WTC11 (cell line): ENCODE measurements at regions not wholly inside any gene's neighbourhood (a gene's known extent, or its start where the extent isn't known, plus 50 kb on each side); places are given as distances from the start of the nearest gene placed in this dataset.

Experiments
- ATAC-seq: fragments of 200-7000 bp; cut with Tn5 transposase; 2 replicates; pipeline ENCODE4 v1.10.0; 2021; ENCODE audit warnings: mild to moderate bottlenecking, moderate library complexity
- CTCF ChIA-PET: fragments of 300-600 bp; sonication (Branson Sonifier 250); formaldehyde crosslinking; loops from one replicate; lab custom pipeline; 2021; ENCODE audit warnings: antibody characterized with exemption; lab: Charles Lee
- POLR2A ChIA-PET: fragments of 350-600 bp; sonication (Branson Sonifier 250); formaldehyde crosslinking; loops from one replicate; lab custom pipeline; 2021; ENCODE audit warnings: antibody characterized with exemption; lab: Charles Lee
- DNase-seq: peaks from one replicate; pipeline ENCODE4 v3.0.0; 2021; ENCODE audit warnings: low spot score
- H3K27ac Mint-ChIP-seq: 2 replicates; pipeline ENCODE4 v1.8.0; 2021; ENCODE audit warnings: mixed read lengths
- H3K27me3 Mint-ChIP-seq: 2 replicates; pipeline ENCODE4 v1.8.0; 2021; ENCODE audit warnings: low read depth, mild to moderate bottlenecking, moderate library complexity, mixed read lengths
- H3K36me3 Mint-ChIP-seq: 2 replicates; pipeline ENCODE4 v1.8.0; 2021; ENCODE audit warnings: mixed read lengths
- H3K4me1 Mint-ChIP-seq: 2 replicates; pipeline ENCODE4 v1.8.0; 2022; ENCODE audit warnings: mixed read lengths
- H3K4me3 Mint-ChIP-seq: 2 replicates; pipeline ENCODE4 v1.8.0; 2021; ENCODE audit warnings: mild to moderate bottlenecking, moderate library complexity, mixed read lengths
- H3K9me3 Mint-ChIP-seq: 2 replicates; pipeline ENCODE4 v1.8.0; 2021; ENCODE audit warnings: mixed read lengths
- ARID4B ChIP-seq: sonication (generic); formaldehyde crosslinking; IDR thresholded peaks from 2 replicates; pipeline ENCODE4 v1.8.0; 2023; ENCODE audit warnings: missing genetic modification reagents, mild to moderate bottlenecking, borderline replicate concordance
- ATF3 ChIP-seq: sonication (generic); formaldehyde crosslinking; conservative IDR thresholded peaks from 2 replicates; pipeline ENCODE4 v1.8.1; 2022; ENCODE audit warnings: mild to moderate bottlenecking, missing genetic modification reagents
- CBFB ChIP-seq: sonication (generic); formaldehyde crosslinking; IDR thresholded peaks from 2 replicates; pipeline ENCODE4 v1.8.1; 2022; ENCODE audit warnings: mild to moderate bottlenecking, low read depth, missing genetic modification reagents
- CDX4 ChIP-seq: fragments of 250-450 bp; sonication (Bioruptor Pico); IDR thresholded peaks from 2 replicates; pipeline ENCODE4 v1.9.0; 2021; ENCODE audit warnings: moderate library complexity, mild to moderate bottlenecking, inconsistent platforms, borderline replicate concordance
- CREM ChIP-seq: sonication (generic); formaldehyde crosslinking; IDR thresholded peaks from 2 replicates; pipeline ENCODE4 v1.8.1; 2022; ENCODE audit warnings: mild to moderate bottlenecking, missing genetic modification reagents, moderate library complexity
- CTCF ChIP-seq: fragments of 200-600 bp; IDR thresholded peaks from 2 replicates; pipeline ENCODE4 v1.8.0; 2022; ENCODE audit warnings: antibody characterized with exemption
- ETV6 ChIP-seq: sonication (generic); formaldehyde crosslinking; IDR thresholded peaks from 2 replicates; pipeline ENCODE4 v1.8.1; 2022; ENCODE audit warnings: mild to moderate bottlenecking, missing genetic modification reagents
- FOXK1 ChIP-seq: sonication (generic); formaldehyde crosslinking; IDR thresholded peaks from 2 replicates; pipeline ENCODE4 v1.8.0; 2022; ENCODE audit warnings: mild to moderate bottlenecking, moderate library complexity, missing genetic modification reagents
- FOXP1 ChIP-seq: sonication (generic); formaldehyde crosslinking; IDR thresholded peaks from 2 replicates; pipeline ENCODE4 v1.8.0; 2022; ENCODE audit warnings: missing genetic modification reagents, mild to moderate bottlenecking, moderate library complexity, borderline replicate concordance
- GABPB1 ChIP-seq: sonication (generic); formaldehyde crosslinking; IDR thresholded peaks from 2 replicates; pipeline ENCODE4 v1.8.1; 2023; ENCODE audit warnings: mild to moderate bottlenecking, missing genetic modification reagents
- IRF1 ChIP-seq: sonication (generic); formaldehyde crosslinking; IDR thresholded peaks from 2 replicates; pipeline ENCODE4 v1.8.0; 2023; ENCODE audit warnings: missing genetic modification reagents
- JAZF1 ChIP-seq: fragments of 250-450 bp; sonication (Bioruptor Pico); IDR thresholded peaks from 2 replicates; pipeline ENCODE4 v1.9.0; 2021; ENCODE audit warnings: moderate library complexity, mild to moderate bottlenecking, inconsistent platforms
- RELA ChIP-seq: sonication (generic); formaldehyde crosslinking; IDR thresholded peaks from 2 replicates; pipeline ENCODE4 v1.8.1; 2022; ENCODE audit warnings: missing genetic modification reagents, mild to moderate bottlenecking, borderline replicate concordance
- RORB ChIP-seq: fragments of 250-450 bp; sonication (Bioruptor Pico); IDR thresholded peaks from 2 replicates; pipeline ENCODE4 v1.9.0; 2021; ENCODE audit warnings: mild to moderate bottlenecking
- SMAD3 ChIP-seq: sonication (generic); formaldehyde crosslinking; IDR thresholded peaks from 2 replicates; pipeline ENCODE4 v1.8.0; 2022; ENCODE audit warnings: missing genetic modification reagents, mild to moderate bottlenecking, borderline replicate concordance
- SP1 ChIP-seq: sonication (generic); formaldehyde crosslinking; conservative IDR thresholded peaks from 2 replicates; pipeline ENCODE4 v1.8.1; 2022; ENCODE audit warnings: missing genetic modification reagents
- TP53 ChIP-seq: sonication (generic); formaldehyde crosslinking; IDR thresholded peaks from 2 replicates; pipeline ENCODE4 v1.8.1; 2023; ENCODE audit warnings: mild to moderate bottlenecking, missing genetic modification reagents
- USF2 ChIP-seq: sonication (generic); formaldehyde crosslinking; IDR thresholded peaks from 2 replicates; pipeline ENCODE4 v1.8.1; 2023; ENCODE audit warnings: mild to moderate bottlenecking, missing genetic modification reagents, moderate library complexity
- ZBTB43 ChIP-seq: sonication (generic); formaldehyde crosslinking; IDR thresholded peaks from 2 replicates; pipeline ENCODE4 v1.8.1; 2023; ENCODE audit warnings: mild to moderate bottlenecking, missing genetic modification reagents
- ZNF121 ChIP-seq: sonication (generic); formaldehyde crosslinking; IDR thresholded peaks from 2 replicates; pipeline ENCODE4 v1.8.0; 2023; ENCODE audit warnings: missing genetic modification reagents
- ZNF138 ChIP-seq: sonication (generic); formaldehyde crosslinking; conservative IDR thresholded peaks from 2 replicates; pipeline ENCODE4 v1.8.1; 2022; ENCODE audit warnings: mild to moderate bottlenecking, moderate library complexity, missing genetic modification reagents
- ZSCAN18 ChIP-seq: fragments of 250-450 bp; sonication (Bioruptor Pico); IDR thresholded peaks from 2 replicates; pipeline ENCODE4 v2.1.2; 2022; ENCODE audit warnings: mild to moderate bottlenecking, moderate library complexity

GRCh38 chr11:15690320-15690719 lies 575.6 kb downstream of the INSC start:
- H3K27me3 Mint-ChIP-seq: peaks cover 3% of the 10 kb centered on the region; the same call in 1 of the 2 replicates
- peaks cover 15% of the 10 kb centered on the region for H3K4me1 Mint-ChIP-seq
- CTCF ChIA-PET: no interaction called here
- POLR2A ChIA-PET: no interaction called here
- H3K36me3 Mint-ChIP-seq: peaks cover 10% of the 10 kb centered on the region
- no peak overlapping the region for H3K27ac Mint-ChIP-seq
- TF ChIP-seq ZNF121 (CRISPR knock-in tag) (no peak), USF2 (CRISPR knock-in tag) (no peak), RORB (CRISPR knock-in tag) (no peak), ETV6 (CRISPR knock-in tag) (no peak), SMAD3 (CRISPR knock-in tag) (no peak), GABPB1 (no peak), CBFB (CRISPR knock-in tag) (no peak), ZNF138 (CRISPR knock-in tag) (no peak), FOXP1 (CRISPR knock-in tag) (no peak), CREM (CRISPR knock-in tag) (no peak), ZBTB43 (CRISPR knock-in tag) (no peak), JAZF1 (CRISPR knock-in tag) (no peak), ARID4B (CRISPR knock-in tag) (no peak), FOXK1 (CRISPR knock-in tag) (no peak), RELA (no peak), CTCF (no peak), SP1 (CRISPR knock-in tag) (no peak)
- ATAC-seq: no peak
- H3K4me3 Mint-ChIP-seq: no peak overlapping the region
- peaks cover 25% of the 10 kb centered on the region for H3K9me3 Mint-ChIP-seq
- DNase-seq: no peak

GRCh38 chr11:15692739-15693138 lies 578.0 kb downstream of the INSC start:
- Mint-ChIP-seq H3K9me3 (peaks cover 26% of the 10 kb centered on the region), H3K27me3 (peaks cover 3% of the 10 kb centered on the region; the same call in 1 of the 2 replicates), H3K4me3 (no peak overlapping the region), H3K27ac (no peak overlapping the region), H3K36me3 (peaks cover 10% of the 10 kb centered on the region), H3K4me1 (peaks cover 10% of the 10 kb centered on the region)
- 0 out of 2 replicates have a peak, but pooled peaks have one; percentile 39 for ATAC-seq
- ChIA-PET CTCF (interaction anchor here (0.5 kb wide), 1 partner anchor 1238 kb away, joined by 4 read pairs; no protein-coding TSS in a partner anchor), POLR2A (no interaction called here)
- TF ChIP-seq SMAD3 (CRISPR knock-in tag) (no peak), CDX4 (CRISPR knock-in tag) (no peak), ZSCAN18 (CRISPR knock-in tag) (no peak), CBFB (CRISPR knock-in tag) (no peak), ZBTB43 (CRISPR knock-in tag) (no peak), ZNF138 (CRISPR knock-in tag) (no peak), IRF1 (CRISPR knock-in tag) (no peak), ATF3 (CRISPR knock-in tag) (no peak), TP53 (no peak)
- no peak for DNase-seq
